ENCODE measurements at regions not wholly inside any gene's neighbourhood (a gene's known extent, or its start where the extent isn't known, plus 50 kb on each side); places are given as distances from the start of the nearest gene placed in this dataset.
"Not testable (repeated sequence)": the region's sequence is repeated elsewhere in the genome, so short reads cannot be mapped to it uniquely, and the experiment has no call there.

DNA sequence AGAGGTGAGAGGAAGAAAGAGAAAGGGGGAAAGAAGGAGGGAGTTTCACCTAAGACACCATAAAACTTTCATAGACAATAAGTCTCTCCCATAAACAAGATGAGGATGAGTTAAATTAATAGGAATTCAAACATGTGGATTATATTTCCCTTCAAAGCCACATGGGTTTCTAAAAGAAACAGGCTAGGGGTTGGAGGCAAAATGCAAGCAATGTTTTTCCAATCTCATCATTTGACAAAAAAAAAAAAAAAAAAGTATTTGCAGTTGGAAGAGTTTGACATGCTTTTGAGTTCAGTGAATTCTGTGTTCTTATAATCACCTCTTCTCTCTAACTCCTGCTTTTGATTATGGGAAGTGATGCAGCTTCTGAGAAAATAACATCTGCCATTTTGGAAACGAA, 186.1 kb upstream of the ADRA1D start:
- DNase-seq, result no peak

DNA sequence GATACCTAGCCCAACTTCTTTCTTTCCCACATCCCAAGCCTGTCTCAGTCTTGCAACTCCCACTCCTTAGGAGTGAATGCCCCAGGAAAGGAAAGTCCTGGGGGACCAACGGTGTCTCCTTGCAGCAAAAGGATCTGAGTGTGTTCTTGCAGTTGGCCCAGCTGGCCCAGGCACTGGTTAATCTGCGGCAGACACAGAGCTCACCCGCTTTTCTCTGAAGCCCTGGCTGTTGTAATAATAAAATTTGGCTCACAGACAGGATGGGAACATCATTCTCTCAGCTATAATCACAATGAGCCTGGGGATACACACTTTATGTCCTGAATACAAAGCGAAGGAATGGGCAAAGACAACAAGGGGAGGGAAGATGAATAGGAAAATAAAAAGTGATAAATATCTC, 185.6 kb upstream of the ADRA1D start:
- no peak for DNase-seq

DNA sequence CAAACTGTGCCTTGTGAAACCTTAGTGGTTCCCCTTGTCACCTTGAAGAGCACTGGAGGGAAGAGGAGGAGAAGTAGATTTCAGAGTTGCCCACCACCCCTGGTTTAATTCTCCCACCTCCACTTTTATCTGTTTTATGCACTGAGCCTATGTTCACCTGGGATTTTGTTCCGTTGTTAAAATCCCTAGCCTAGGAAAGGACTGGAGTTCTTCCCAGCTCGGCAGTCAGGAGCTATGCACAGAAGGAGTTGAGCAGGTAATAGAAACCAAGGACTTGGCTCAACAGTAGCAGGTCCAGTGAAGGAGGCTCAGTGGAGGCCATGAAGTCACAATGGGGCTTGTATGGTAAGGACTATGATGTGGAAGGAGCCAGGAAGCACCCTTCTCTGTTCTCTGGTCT, 182.4 kb upstream of the ADRA1D start:
- no peak for DNase-seq

DNA sequence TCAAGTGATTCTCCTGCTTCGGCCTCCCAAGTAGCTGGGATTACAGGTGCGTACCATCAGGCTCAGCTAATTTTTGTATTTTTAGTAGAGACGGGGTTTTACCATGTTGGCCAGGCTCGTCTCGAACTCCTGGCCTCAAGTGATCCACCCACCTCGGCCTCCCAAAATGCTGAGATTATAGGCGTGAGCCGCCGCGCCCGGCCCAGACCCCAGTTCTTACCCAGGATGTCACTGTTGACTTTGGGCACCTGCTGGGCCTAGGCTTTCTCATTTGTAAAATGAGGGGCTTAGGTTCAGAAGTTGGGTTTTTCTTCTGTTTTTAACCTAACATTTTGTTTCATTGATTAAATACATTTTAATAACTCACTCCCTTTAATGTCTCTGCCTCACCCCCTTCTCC, 181.7 kb upstream of the ADRA1D start:
- DNase-seq, result not testable (repeated sequence)

DNA sequence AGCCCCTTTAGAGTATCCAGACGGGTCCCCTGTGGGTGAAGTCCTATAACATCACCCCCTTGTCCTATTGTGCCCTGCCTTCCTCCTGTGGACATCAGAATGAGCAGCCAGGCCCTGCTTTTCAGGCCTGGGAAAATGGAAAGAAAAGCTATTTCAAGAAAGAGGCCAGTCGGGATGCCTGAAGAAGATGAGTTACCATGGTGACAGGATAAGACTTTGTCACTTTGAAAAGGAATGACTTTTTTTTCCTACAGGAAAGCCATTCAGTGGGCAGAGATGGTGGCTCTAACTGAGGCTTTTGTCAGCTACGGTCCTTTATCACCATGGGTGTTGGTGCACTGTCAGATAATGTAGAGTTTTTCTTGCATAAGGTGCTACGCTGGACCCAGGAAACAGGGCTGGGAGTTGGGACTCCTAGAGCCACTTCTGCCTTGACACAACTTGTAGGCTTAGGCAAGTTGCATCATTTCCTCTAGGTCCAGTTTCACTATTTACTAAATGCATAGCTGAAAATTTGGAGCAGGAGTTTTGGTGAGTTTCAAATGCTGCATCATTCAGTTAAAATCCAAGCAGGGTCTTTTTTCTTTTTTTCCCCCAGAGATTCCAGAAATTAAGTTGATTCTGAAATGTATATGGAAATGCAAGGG, 179.0 kb upstream of the ADRA1D start:
- no peak for DNase-seq

DNA sequence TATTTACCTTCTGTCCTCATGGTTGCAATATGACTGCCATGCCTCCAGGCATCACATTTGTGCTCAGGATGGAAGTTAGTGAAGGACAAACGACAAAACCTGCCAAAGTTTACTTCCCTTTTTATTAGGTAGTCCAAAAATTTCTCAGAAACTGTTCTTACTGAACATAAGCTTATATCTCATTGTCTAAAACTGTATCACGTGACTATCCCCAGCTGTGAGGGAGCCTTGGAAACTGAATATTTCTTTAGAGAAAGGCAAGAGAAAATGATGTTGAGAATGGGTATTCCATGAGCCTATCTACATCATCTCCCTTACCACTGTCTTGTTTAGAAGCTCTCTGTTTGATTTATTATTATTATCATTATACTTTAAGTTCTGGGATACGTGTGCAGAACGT, 169.1 kb upstream of the ADRA1D start:
- no peak for DNase-seq

DNA sequence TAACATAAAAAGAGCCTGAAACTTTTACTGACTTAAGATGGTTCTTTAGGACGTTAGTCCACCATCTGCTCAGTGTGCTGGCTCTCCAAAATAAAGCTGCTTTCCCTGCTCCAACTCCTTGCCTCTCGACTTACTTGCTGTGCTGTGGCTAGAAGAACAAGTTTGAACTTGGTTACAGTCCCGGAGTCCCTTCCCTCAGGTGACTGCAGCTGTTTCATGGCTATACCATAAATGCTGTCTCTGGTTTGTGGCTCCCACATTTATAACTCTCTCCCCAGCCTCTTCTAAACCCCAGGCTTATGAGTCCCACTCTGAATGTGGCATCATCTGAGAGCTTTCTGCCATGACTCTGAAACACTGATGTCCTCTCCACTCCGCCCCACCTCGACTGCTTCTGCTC, 166.2 kb upstream of the ADRA1D start:
- no peak for DNase-seq

DNA sequence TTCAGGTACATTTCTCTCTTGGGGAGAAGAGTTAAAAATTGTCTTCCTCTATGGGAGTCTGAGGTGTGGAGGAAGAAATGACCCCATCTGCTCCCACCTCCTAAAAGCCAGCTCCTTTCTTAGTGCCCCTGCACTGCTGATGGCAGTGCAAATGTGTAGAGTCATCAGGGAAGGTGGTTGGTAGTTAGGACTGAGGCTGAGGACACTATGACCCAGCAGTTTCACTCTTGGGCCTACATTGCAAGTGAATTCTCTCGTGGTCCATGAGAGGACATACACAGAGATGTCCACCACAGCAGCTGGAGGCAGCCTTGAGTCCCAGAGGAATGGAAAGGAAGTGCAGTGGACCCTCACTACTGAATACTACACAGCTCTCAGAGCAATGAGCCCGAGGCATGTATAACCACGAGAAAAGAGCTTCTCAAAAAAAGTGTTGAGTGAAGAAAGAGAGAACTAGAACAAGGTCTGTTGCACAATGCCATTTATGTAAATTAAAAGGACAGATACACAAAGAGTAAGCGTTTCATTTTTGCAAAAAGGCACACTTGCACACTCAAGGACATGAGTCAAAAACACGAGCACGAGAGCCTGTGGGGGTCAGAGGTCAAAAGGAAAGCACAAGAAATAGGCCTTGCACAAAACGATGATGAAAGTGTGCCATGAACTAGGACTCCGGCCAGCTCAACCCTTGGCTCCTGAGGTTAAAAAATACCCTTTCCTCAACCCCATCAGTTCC, 164.4 kb upstream of the ADRA1D start:
- DNase-seq, result no peak

DNA sequence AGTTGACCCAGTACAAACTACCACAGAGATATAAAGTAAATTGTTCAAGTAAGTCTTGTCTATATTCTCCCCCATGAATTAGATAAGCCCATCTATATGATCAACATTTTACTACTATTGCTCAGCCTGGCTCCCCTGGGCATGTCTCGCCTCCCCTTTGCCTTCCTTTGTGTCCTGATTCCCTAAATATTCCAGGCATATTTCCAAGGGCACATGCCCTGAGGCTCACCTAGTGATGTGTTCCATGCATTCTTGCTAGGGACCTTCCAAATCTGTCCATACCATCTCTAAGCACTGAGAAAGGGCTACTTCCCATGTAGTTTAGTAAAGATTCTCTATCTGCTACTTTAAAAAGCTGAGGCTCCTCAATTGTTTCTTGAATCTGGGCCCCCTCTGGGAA, 163.1 kb upstream of the ADRA1D start:
- DNase-seq, result no peak

DNA sequence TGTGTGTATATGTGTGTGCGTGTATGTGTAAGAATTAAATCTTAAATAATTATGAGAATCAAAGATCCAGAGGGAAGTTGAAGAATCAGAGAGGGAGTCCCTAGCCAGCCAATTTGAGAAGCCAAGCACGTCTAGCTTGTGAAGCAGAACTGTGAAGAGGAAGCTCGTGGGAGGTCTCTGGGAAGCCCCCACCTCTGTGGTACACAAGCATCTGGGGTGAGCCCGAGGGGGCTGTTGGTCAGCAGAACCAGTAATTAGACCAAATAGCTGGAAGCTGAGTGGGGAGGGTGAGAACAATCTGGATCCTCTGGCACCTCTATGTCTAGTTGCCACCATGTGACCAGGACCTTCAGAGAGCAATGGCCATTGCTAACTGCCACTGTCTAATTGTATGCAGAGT, 162.7 kb upstream of the ADRA1D start:
- no peak for DNase-seq

DNA sequence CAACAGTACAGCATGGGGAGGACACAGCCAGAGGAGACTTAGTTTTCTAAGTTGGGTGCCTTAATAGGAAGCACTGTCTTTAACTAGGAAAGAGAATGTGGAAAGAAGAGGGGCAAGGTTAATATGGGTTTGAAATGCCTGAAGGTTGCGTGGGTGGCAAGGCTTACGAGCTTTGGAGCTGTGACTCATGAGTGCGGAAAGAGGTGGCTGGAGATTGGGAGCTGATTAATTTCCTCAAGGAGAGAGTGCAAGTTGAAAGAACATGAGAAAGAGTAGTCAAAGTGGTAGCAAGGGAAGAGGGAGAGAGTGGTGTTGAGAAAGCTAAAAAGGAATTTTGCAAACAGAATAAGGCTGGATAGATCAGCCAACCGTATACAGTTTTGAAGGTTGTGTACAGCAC, 157.5 kb upstream of the ADRA1D start:
- no peak for DNase-seq

DNA sequence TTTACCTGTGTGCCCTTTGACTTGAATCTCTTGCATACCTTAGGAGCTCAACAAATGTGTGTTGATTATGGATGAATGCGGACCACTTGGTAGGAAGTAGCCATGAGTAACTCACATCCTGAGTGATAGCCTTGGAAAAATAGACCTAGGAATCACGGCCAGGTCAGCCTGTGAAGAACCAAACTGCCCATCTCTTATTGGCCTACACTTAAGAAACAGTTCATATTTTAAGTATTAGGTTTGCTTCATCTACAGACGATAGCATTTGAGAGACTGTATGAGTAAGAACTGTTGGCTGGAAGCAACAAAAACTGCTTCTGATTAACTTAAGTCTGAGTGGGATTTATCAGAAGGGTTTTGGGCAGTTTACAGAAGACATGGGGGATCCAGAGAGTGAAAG, 152.5 kb upstream of the ADRA1D start:
- no peak for DNase-seq

DNA sequence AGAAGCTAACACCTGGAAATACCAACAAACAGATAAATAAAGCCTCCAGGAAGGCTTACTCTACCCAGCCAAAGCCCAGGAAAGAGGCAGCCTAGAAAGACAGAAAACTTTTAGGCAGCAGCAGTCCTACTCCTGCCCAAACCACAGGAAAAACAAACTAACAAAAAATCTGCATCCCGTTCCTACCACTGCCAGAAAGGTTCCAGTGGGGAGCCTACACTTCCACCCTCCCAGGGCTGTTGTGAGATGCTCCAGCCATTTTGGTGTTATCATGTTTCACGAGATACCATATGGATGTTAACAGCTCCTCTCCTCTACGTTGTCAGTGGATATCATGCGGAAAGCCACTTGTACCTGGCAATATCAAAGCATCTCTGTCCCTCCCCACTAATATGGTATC, 135.9 kb upstream of the ADRA1D start:
- no peak for DNase-seq

DNA sequence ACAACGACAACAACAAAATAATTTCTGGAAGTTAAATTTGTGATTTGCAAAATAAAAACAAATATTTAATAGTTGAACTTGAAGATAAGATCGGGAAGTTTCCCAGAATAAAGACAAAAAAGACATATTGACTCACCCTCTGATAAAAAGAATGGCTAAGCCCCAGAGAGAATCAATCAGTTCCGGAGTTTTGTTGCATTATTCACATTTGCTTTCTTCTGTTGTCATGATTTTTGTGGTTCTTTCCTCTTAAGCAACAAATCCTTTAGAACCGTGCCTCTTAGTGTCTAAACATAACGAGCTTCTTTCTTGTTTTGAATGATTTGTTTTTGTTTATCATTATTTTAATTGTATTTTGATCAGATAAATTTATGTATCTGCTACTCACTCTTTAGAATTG, 134.9 kb upstream of the ADRA1D start:
- DNase-seq, result no peak

DNA sequence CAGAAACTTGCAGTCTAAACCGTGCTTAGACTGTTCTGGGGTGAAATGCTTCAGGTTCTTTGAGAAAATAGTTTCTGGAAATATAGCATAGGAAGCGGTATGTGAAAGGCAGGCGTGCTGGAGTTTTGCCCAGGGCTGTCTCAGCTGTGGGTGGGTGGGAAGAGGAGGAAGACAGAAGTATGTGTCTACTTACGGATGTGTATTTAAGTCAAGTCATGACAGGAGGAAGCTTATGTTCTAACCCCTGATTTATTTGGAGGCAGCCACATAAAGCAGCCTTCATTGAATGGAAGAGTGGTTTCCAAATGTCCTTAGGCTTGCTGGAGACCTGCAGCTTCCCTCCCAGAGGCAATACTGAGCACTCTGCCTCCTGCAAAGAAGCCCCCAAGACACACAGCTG, 126.8 kb upstream of the ADRA1D start:
- DNase-seq, result peak; percentile 29

DNA sequence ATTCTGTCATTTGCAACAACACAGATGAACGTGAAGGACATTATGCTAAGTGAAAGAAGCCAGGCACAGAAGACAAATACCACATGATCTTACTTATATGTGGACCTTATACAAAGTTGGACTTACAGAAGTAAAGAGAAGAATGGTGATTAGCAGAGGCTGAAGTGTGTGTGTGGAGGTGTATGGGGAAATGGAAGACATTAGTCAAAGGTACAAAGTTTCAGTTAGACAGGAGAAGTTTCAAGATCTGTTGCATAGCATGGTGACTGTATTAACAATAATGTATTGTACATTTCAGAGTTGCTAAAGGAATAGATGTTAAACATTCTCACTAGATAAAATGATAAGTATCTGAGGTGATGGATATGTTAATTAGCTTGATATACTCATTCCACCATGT, 124.4 kb upstream of the ADRA1D start:
- DNase-seq, result no peak

DNA sequence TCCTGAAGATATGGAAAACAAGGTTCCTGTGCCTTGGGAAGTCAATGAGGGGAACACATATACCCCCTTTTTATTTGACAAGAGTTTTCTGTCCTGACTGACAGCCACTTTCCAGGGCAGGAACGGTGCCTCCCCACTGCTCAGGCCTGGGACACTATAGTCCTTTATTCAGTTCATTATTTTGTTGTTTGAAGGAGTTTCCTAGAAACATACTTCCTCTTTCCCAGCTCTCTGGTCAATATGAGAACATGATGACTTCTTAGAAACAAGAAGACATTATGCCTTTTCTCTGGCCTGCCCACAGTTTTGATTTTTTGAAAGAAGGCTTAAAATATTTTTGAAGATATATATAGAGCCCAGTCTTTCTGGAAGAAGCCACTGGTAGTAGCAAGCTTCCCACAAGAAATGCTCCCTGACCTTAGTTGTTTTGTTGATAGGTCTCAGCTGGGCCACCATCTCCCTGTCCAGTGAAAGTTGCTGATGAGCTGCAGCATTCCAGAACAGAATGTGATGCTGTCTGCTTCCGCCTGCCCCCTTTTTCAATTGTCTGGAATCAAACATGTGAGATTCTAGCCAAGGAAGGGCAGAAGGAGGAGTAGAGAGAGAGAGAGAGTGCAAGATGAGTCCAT, 122.7 kb upstream of the ADRA1D start:
- no peak for DNase-seq

DNA sequence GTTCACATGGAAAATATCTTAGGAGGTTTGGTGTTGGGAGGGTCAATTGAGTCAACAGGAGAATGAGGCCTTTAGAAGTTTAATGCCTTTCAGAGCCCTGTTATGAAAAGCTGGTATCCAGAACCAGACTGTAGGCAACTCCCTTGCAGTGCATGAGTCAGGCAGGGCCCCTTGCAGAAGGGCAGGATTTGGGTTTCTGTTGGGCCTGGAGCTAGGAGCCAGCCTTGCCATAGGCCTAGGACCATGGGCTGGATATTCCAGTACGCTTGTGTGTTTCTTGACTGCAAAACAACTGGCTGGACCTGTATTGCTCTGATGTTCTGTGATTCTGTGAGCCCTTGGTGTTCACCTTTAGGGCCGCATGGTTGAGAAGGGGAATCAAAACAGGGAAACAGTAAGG, 121.8 kb upstream of the ADRA1D start:
- DNase-seq, result no peak

DNA sequence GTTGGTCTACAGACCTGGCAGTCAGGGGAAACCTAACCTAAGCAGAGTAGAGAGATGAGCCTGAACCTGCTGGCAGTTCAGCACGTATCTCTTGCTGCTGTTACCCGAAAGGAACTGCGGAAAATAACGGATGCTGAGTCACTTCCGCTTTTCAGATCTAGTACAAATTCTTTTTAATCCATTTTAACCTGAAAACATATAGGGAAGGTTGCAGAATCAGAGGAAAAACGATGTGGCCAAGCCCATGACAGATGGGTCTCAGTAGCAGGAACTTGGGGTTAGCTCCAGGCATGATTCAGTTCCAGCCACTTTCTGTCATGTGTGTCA, 120.7 kb upstream of the ADRA1D start:
- DNase-seq, result no peak

DNA sequence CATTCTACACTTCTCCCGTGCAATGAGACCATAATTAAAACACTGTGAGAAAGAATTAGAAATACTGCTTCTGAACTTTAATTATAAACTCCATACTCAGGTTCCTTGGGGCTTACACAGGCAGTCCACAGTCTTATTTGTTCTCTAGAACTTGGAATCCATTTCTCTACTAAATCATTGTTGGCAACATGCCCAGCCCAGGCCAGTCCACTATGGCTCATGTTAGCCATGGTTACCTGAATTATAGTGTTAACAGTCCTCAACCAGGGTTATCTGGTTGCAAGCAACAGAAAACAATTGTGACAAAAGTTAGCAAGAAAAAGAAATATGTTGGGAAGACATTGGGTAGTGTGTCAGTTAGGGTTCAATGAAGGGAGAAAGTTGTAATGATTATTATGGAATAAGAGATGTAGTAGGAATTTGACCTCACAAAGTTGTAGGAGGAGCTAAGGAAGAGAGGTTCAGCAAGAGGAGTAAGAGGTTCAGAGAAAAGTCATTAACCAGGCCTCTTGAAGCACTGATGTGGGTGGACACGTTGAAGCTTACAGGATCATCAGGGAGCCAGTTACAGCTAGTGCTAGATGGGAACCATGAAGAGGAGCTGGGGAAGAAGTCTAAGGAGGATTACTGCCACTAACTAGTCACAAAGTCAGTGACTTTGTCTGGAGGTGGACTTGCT, 120.2 kb upstream of the ADRA1D start:
- DNase-seq, result no peak

DNA sequence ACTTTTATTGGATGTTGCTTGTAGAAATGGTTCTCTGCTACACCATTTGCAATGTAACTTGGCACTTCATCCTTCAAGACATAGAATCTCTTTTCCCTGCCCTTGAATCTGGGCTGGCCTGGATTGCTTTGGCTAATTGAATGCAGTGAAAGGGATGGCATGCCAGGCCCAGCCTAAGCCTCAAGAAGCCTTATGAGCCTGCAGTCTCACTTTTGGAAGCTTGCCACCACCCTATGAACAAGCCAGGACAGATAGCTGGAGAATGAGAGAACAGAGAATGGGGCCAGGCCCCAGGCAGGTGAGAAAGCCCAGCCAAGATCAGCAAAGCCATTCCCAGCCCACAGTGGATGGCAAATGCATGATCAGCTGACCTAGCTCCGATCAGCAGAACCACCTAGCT, 117.0 kb upstream of the ADRA1D start:
- no peak for DNase-seq

DNA sequence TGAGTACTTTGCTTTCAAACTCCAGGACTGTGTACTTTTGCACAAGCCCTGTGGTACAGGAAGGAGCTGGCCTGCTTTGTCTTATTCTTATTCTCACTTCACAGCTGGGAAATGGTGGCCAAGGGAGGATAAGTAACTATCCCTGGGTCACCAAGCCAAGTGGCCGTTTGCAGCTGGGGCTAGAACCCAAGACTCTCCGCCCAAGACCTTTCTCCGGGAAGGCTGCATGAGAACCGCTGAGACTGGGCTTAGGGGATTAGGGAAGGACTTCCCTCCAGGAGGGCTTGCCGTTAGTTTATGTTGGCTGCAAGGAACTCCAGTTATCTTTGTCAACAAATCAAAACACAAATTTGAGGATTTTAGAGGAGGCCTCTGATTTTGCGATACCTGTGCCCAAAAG, 109.5 kb upstream of the ADRA1D start:
- no peak for DNase-seq

DNA sequence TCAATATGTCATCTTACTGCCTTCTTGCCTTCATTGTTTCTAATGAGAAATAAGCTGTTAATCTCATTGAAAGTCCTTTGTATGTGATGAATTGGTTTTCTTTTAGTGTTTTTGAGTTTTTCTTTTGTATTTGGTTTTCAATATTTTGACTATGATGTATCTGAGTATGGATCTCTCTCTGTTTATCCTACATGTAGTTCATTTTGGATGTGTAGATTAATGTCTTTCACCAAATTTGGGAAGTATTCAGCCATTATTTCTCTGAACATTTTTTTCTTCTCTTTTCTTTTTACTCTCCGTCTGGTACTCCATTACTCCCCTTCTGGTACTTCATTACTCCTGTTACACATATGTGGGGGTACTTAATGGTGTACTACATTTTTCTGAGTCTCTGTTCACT, 103.3 kb upstream of the ADRA1D start:
- DNase-seq, result no peak

All from muscle of arm (tissue), 1 donor.